ENCODE measurements at regions not wholly inside any gene's neighbourhood (a gene's known extent, or its start where the extent isn't known, plus 50 kb on each side); places are given as distances from the start of the nearest gene placed in this dataset.

- TF ChIP-seq CTCF (IDR thresholded peaks at IDR 0.05; ENCODE audit: insufficient read depth, low read depth, low read length), result no peak
- TF ChIP-seq EZH2 (IDR thresholded peaks at IDR 0.05; ENCODE audit: insufficient read depth, low read length), result no peak
Measured at GRCh38 chr7:35570937-35571336, 124.0 kb downstream of the HERPUD2 start.
